COR-L47 (cell line): ENCODE measurements at regions not wholly inside any gene's neighbourhood (a gene's known extent, or its start where the extent isn't known, plus 50 kb on each side); places are given as distances from the start of the nearest gene placed in this dataset.
A peak's percentile ranks its signal among the peaks of the same experiment; 100 is the strongest.

Source experiments
- DNase-seq: peaks from one replicate; lab custom pipeline; 2025; lab: John Stamatoyannopoulos, UW

GRCh38 chr5:161235569-161235968 lies 311.0 kb downstream of the GABRB2 start:
- no peak for DNase-seq

- DNase-seq, result no peak
Observed at GRCh38 chr5:161233553-161233952, 313.0 kb downstream of the GABRB2 start.

- DNase-seq, result peak; percentile 87
Observed at GRCh38 chr5:161230221-161230620, 316.3 kb downstream of the GABRB2 start.

GRCh38 chr5:161219816-161220215 lies 326.7 kb downstream of the GABRB2 start:
- DNase-seq, result no peak

GRCh38 chr5:161216877-161217276 lies 329.6 kb downstream of the GABRB2 start:
- no peak for DNase-seq

GRCh38 chr5:161212123-161212712 lies 334.3 kb downstream of the GABRB2 start:
- DNase-seq, result no peak

- no peak for DNase-seq
Observed at GRCh38 chr5:161201558-161201957, 345.0 kb downstream of the GABRB2 start.

- no peak for DNase-seq
Observed at GRCh38 chr5:161190778-161191177, 338.8 kb upstream of the ATP10B start.

GRCh38 chr5:161190086-161190485 lies 338.1 kb upstream of the ATP10B start:
- no peak for DNase-seq

- no peak for DNase-seq
Observed at GRCh38 chr5:161189452-161189851, 337.4 kb upstream of the ATP10B start.

GRCh38 chr5:161183559-161183958 lies 331.5 kb upstream of the ATP10B start:
- no peak for DNase-seq

GRCh38 chr5:161176221-161176620 lies 324.2 kb upstream of the ATP10B start:
- DNase-seq, result no peak

- no peak for DNase-seq
Observed at GRCh38 chr5:161169776-161170175, 317.8 kb upstream of the ATP10B start.

- peak; percentile 29 for DNase-seq
Observed at GRCh38 chr5:161167016-161167767, 315.2 kb upstream of the ATP10B start.

GRCh38 chr5:161165998-161166660 lies 314.1 kb upstream of the ATP10B start:
- DNase-seq, result no peak

GRCh38 chr5:161157925-161158324 lies 305.9 kb upstream of the ATP10B start:
- no peak for DNase-seq

GRCh38 chr5:161155451-161155850 lies 303.4 kb upstream of the ATP10B start:
- no peak for DNase-seq

- no peak for DNase-seq
Observed at GRCh38 chr5:161152415-161152940, 300.5 kb upstream of the ATP10B start.

- DNase-seq, result no peak
Observed at GRCh38 chr5:161150441-161150988, 298.5 kb upstream of the ATP10B start.

- DNase-seq, result no peak
Observed at GRCh38 chr5:161149078-161149477, 297.1 kb upstream of the ATP10B start.

GRCh38 chr5:161138751-161139455 lies 286.9 kb upstream of the ATP10B start:
- DNase-seq, result no peak

- DNase-seq, result no peak
Observed at GRCh38 chr5:161134956-161135355, 282.9 kb upstream of the ATP10B start.
